ENCODE measurements at regions not wholly inside any gene's neighbourhood (a gene's known extent, or its start where the extent isn't known, plus 50 kb on each side); places are given as distances from the start of the nearest gene placed in this dataset.
"Not testable (repeated sequence)": the region's sequence is repeated elsewhere in the genome, so short reads cannot be mapped to it uniquely, and the experiment has no call there.

DNA sequence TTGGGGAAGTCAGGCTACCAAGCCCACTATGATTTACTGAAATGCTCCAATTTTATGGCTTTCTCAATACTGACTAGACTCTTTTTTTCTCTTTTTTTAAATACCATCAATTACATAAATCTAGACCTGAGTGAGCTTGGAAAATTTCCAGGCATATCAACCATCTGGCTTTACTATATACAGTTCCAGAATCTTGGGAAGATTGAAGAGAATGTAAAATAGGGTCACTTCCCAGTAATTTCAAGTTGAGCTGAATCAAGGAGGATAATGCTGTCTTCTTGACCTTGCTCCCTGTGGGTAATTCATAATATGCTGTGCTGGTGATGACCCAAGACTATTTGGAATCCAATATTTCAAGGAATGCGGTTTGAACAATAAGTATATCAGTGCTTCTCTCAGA lies 108.1 kb downstream of the MAP3K21 start:
- no peak for DNase-seq

DNA sequence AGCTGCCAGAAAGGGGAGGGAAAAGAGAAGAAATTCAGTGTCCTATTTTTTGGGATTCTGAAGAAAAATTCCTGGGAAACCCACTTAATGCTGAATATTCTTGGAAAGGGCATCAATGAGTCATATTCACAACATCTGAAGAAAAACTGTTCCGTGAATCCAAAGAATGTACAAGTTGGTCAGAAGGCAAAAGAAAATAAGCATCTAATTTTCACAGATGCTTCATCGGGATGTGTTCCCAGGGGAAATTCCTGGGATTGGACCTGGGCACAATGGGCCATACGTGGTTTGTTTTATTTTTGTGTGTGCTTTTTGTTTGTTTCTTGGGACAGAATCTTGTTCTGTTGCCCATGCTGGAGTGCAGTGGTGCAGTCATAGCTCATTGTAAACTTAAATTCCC lies 112.2 kb downstream of the MAP3K21 start:
- no peak for DNase-seq

GRCh38 chr1:233440951-233441401 lies 113.5 kb downstream of the MAP3K21 start:
- DNase-seq: peak; percentile 72

- no peak for DNase-seq
Measured at GRCh38 chr1:233442026-233442780, 114.7 kb downstream of the MAP3K21 start.

- no peak for DNase-seq
Measured at GRCh38 chr1:233443040-233443760, 115.7 kb downstream of the MAP3K21 start.

DNA sequence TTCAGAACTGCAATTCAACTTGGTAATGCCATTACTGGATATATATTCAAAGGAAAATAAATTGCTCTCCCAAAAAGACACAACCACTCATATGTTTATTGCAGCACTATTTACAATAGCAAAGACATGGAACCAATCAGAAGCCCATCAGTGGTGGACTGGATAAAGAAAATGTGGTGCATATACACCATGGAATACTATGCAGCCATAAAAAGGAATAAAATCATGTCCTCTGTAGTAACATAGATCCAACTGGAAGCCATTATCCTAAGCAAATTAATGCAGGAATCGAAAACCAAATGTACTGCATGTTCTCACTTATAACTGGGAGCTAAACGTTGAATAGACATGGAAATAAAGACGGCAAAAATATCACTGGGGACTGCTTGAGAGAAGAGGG lies 117.0 kb downstream of the MAP3K21 start:
- DNase-seq: no peak

DNA sequence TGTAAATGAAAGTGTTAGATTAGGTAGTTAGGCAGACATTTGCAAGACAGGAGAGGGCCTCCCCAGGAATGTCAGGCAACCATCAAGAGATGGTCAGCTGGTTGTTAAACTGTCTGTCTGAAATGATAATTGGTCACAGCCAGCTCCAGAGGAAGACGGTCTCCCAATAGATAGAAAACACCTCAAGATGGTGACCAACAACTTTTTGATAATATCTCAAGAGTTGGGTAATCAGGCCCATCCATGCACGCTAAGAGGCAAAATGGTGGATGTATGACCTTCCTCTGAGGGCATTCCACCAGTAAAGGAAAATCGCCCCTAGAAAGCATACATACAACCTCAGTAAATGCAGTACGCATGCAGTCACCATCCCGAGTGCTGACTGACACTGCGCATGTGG lies 118.2 kb downstream of the MAP3K21 start:
- DNase-seq: no peak

DNA sequence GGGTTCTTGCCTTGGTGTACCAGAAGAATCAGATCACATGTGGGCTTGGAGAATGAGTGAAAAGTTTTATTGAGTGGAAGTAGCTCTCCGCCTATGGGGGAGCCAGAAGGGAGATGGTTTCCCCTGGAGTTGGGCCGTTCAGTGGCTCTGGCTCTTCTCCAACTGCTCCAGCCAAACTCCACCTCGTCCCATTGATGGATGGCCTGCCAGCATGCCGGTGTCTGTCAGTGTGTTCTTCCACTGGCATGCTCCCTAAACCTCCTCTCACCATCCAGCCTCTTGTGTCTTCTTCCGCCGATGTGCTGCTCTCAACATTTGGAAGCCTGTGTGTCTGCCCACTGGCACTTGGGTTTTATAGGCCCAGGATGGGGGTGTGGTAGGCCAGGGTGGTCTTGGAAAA lies 119.4 kb downstream of the MAP3K21 start:
- DNase-seq: no peak

GRCh38 chr1:233448109-233448689 lies 120.7 kb downstream of the MAP3K21 start:
- no peak for DNase-seq

DNA sequence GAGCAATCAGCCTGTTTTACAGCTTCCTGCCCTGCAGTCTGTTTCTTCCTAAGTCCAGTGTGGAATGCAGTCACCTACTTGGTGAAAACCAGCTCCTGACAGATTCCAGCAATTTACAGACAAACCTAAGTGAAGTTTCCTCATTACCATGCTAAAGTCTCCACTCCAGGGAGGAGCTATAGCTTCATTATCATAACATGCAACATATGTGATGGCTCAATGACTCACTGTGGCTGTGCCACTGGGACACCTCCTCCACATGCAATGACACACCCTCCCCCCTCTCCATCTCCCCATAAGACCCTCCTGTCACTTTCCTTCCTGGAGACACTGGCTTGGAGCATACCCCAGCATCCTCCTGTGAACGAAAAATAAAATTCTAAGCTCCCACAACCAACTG lies 125.2 kb downstream of the MAP3K21 start:
- no peak for DNase-seq

- DNase-seq: no peak
Measured at GRCh38 chr1:233453433-233454200, 126.1 kb downstream of the MAP3K21 start.

DNA sequence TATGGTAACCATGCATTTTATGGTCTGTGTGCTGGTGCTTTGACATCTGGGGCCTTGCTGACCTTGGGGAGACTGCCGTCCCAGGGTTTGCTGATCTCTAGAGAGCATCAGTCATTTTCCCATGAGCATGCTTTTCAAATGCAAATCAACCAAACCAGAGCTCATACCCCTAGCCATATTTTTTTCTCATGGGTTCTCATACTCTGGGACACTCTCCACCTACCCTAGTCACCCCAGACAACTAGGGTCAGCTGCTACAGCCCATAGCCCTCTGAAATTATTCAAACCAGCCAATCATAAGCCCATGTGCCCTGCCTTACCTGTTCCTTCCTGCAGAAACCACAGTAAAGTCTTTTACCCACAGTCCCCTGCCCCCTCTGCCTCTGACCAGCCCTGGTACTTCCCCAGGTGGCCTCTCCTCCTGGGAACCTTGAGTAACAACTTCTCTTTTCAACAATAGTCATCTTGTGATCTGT lies 132.0 kb downstream of the MAP3K21 start:
- DNase-seq: no peak

DNA sequence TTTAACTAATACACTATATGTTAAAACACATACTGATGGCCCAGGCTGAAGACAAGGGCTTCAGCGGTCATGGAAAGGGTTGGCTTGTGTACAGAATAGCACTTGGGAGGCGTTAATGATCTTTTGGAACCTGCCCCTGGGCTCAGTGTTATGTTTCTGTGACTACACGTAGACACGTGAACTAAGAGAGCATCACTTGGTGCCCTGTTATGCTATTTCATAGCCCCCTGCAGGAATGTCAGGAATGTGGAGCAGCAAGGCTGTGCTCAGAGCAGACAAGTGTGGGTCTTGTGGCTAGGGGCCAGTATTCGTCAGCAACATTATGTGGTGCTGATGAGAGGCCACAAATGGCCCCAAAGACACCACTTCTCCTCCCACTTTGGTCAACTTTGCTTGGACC lies 132.4 kb downstream of the MAP3K21 start:
- DNase-seq: no peak

DNA sequence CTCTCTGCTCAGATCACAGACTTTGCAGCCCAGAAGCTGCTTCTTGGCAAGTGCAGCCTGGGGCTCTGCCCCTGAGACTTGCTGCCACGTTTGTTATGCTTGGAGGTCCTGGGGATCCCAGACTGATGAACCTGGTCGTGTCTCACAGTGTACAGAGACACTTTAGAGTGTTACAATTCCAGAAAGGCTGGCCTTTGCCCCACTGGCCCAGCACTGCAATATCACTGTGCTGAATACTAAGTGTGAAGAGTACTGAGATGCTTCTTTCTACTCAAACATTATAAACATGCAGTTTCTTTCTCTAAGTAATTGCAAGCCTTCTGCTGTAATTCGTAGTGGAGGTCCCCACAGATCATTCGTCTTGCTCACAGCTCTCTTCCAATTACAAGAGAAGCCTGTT lies 133.2 kb downstream of the MAP3K21 start:
- DNase-seq: no peak

GRCh38 chr1:233461847-233462246 lies 134.3 kb downstream of the MAP3K21 start:
- no peak for DNase-seq

GRCh38 chr1:233463333-233463732 lies 135.8 kb downstream of the MAP3K21 start:
- no peak for DNase-seq

DNA sequence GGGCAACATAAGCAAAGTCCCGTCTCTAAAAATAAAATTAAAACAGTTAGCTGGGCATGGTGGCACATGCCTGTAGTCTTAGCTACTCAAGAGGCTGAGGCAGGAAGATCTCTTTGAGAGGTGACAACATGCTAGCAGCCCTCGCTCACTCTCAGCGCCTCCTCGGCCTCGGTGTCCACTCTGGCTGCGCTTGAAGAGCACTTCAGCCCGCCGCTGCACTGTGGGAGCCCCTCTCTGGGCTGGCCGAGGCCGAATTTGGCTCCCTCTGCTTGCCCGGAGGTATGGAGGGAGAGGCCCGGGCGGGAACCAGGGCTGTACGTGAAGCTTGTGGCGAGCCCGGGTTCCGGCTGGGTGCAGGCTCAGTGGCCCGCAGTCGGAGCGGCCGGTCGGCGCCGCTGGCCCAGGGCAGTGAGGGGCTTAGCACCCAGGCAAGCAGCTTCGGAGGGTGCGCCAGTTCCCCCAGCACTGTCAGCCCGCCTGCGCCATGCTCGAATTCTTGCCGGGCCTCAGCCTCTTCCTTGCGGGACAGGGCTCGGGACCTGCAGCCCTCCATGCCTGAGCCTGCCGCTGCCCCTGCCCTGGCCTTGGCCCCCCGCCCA lies 138.3 kb downstream of the MAP3K21 start:
- DNase-seq: no peak

DNA sequence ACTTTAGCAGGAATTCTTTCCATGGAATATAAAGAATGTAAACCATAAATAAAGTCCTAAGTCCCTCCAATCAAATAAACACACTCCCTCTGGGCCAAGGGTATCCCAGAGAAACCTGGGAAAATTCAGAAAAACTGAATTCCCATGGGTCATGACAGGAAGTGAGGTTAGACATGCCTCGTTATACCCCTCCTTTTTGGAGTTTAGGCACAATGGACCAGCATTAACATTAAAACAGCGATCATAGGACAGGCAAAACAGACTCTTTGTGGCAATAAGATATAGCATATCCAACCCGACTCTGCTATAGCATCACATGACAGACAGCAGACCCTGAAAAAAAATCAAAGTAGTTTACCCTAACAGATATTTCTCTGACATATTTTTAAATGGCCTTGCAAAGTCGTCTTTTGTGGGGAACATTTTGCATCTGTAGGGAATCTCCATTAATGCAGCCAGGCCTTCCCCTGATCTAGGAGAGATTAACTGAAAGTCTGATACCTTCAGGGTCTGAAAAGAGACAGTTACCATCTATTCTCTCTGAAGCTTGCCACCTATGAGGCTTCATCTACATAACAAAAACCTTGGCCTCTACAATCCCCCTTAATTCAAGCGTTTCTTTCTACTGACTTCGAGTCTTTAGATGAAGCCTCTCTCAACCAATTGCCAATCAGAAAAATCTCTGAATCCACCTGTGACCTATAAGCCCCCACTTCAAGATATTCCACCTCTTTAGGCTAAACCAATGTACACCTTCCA lies 143.0 kb upstream of the KCNK1 start:
- DNase-seq: no peak

DNA sequence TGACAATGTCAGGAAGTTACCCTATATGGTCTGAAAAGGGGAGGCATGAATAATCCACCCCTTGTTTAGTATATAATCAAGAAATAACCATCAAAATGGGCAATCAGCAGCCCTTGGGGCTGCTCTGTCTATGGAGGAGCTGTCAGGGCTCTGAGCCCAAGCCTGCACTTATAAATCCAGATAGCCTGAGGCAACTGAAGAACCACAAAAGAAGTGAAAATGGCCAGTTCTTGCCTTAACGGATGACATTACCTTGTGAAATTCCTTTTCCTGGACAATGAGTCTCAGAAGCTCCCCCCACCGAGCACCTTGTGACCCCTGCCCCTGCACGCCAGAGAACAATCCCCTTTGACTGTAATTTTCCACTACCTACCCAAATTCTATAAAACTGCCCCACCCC lies 142.1 kb upstream of the KCNK1 start:
- not testable (repeated sequence) for DNase-seq

DNA sequence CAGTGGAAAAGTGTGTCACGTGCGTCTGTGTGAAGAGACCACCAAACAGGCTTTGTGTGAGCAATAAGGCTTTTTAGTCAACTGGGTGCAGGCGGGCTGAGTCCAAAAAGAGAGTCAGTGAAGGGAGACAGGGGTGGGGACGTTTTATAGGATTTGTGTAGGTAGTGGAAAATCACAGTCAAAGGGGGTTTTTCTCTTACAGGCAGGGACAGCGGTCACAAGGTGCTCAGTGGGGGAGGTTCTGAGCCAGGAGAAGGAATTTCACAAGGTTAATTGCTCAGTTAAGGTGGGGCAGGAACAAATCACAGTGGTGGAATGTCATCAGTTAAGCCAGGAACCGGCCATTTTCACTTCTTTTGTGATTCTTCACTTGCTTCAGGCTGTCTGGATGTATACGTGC lies 141.1 kb upstream of the KCNK1 start:
- not testable (repeated sequence) for DNase-seq

- DNase-seq: no peak
Measured at GRCh38 chr1:233473549-233474204, 140.2 kb upstream of the KCNK1 start.

Data from NCI-H1436 (cell line).